ENCODE measurements at regions not wholly inside any gene's neighbourhood (a gene's known extent, or its start where the extent isn't known, plus 50 kb on each side); places are given as distances from the start of the nearest gene placed in this dataset.
"Not testable (repeated sequence)": the region's sequence is repeated elsewhere in the genome, so short reads cannot be mapped to it uniquely, and the experiment has no call there.

DNA sequence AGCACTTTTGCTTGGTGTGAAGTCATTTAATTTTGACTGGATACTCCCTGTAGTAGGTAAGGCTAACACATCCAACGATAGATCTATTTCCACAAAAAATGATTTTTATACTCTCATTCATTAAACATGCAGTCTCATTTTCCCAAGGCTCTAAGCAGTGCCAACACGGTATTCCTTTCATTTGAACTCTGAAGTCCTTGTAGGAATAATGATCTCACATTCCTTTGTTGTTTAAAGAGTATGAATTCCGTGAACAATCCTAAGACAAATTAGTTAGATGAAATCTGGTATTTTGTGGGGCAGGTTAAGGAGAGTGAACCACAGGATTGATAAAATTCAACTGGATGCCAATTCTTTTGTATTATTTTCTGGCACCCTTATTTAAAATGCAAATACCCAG, 66.6 kb downstream of the LACC1 start:
- DNase-seq (ENCODE audit: extremely low read depth in 1 of 2, low read depth in 1 of 2) = no peak

DNA sequence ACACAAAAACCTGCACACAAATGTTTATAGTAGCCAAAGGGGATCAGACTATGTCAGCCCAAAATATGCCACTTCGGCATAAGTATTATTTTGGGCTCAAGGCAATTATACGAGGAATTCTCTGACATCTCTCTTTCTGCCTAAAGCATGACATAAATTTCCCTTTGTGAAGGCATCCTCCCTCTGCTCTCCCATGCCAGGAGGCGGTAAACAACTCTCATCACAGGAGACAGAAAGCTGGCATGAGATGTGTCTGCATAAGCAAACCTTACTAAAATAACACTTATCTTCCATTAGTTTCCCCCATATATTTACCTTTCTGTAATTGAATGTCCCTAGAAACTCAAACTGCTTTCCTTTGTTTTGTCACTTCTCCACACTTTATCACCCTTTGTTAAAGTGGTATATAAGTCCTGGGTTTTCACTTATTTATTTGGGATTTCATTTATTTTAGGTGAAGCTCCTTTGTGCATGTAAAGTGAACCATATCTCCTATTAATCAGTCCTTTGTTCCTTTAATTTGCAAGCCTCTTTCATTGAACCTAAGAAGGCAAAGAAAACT, 68.3 kb downstream of the LACC1 start:
- DNase-seq (ENCODE audit: extremely low read depth in 1 of 2, low read depth in 1 of 2) = no peak

DNA sequence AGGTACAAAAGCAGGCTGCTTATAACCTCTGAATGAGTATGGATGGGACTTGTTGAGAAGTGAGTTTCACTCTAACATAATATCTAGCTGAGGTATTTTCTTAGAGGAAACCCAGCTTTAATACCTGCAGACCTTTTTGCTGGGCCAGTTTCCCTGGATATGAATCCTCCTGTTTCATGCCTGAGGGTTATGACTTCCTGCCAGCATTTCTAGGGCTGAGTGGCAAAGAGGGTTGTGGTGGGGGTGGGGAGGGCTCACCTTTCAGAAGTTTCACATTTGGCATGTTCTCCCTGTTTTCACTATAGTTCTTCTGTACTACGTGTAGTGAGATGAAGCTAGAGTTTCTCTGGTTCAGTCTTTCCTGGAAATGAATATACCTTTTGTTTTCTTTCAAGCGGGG, 73.7 kb downstream of the LACC1 start:
- DNase-seq (ENCODE audit: extremely low read depth in 1 of 2, low read depth in 1 of 2) = no peak

- DNase-seq (ENCODE audit: extremely low read depth in 1 of 2, low read depth in 1 of 2) = not testable (repeated sequence)
These were observed 77.3 kb downstream of the LACC1 start for GRCh38 chr13:43956975-43957374.

GRCh38 chr13:43959291-43959690, 79.6 kb downstream of the LACC1 start:
- DNase-seq (ENCODE audit: extremely low read depth in 1 of 2, low read depth in 1 of 2) = no peak

- no peak for DNase-seq (ENCODE audit: extremely low read depth in 1 of 2, low read depth in 1 of 2)
These were observed 82.2 kb downstream of the LACC1 start for GRCh38 chr13:43961909-43962308.

DNA sequence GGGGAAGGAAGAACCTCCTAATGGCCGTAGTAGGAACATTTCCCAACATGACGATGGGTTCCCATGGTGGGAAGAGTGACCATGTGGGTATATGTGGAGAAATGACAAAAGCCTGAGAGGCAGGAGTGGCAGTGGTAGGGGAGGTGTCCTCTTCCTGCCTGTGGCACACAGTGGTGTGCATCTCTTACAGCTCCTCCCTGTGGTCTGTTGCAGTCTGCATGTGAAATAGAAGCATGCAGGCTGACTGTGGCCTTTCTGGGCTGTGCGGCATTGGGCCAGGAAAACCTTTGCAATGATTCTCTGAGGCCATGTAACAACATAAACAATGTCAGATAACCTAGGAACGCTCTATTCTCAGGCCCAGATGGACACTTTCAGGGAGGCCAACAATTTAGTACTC, 84.0 kb downstream of the LACC1 start:
- DNase-seq (ENCODE audit: extremely low read depth in 1 of 2, low read depth in 1 of 2) = no peak

DNA sequence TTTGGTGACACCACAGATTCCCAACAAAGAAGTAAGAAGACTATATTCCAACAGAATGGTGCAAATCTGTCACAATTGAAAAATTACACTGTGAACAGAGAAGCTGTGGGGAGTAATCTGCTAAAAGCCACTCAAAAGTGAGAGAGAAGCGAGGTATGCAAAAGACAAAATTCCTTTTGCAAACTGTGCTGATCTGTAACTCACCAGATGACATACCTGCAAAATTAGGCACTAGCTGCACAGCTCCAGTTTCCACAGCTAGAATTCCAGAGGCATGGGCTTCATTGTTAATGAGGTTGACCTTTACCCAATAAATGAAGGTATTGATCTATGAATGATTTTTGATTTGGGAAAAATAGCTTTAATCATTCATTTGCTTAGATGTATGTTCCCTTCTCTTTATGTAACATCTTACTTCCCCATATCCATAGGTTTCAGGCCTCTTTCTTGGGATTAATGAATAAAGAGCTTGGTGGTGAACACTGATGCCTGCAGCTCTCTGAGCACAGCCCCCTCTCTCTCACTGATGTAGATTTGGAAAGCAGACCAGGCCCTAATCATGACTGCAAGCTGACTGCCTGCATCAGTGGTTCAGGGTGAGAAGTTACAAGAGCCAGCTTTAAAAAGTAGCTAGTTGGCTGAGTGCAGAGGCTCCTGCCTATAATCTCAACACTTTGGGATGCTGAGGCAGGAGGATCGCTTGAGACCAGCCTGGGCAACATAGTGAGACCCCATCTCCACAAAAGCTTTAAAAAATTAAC, 85.2 kb downstream of the LACC1 start:
- DNase-seq (ENCODE audit: extremely low read depth in 1 of 2, low read depth in 1 of 2) = no peak

GRCh38 chr13:43965459-43965845, 85.7 kb downstream of the LACC1 start:
- no peak for DNase-seq (ENCODE audit: extremely low read depth in 1 of 2, low read depth in 1 of 2)

- DNase-seq (ENCODE audit: extremely low read depth in 1 of 2, low read depth in 1 of 2) = not testable (repeated sequence)
These were observed 88.7 kb downstream of the LACC1 start for GRCh38 chr13:43968251-43968942.

GRCh38 chr13:43968943-43969690, 89.4 kb downstream of the LACC1 start:
- not testable (repeated sequence) for DNase-seq (ENCODE audit: extremely low read depth in 1 of 2, low read depth in 1 of 2)

- DNase-seq (ENCODE audit: extremely low read depth in 1 of 2, low read depth in 1 of 2) = not testable (repeated sequence)
These were observed 90.2 kb downstream of the LACC1 start for GRCh38 chr13:43969919-43970318.

GRCh38 chr13:43970520-43971242, 91.0 kb downstream of the LACC1 start:
- not testable (repeated sequence) for DNase-seq (ENCODE audit: extremely low read depth in 1 of 2, low read depth in 1 of 2)

- not testable (repeated sequence) for DNase-seq (ENCODE audit: extremely low read depth in 1 of 2, low read depth in 1 of 2)
These were observed 91.6 kb downstream of the LACC1 start for GRCh38 chr13:43971324-43971723.

- DNase-seq (ENCODE audit: extremely low read depth in 1 of 2, low read depth in 1 of 2) = no peak
These were observed 98.2 kb downstream of the LACC1 start for GRCh38 chr13:43977911-43978310.

DNA sequence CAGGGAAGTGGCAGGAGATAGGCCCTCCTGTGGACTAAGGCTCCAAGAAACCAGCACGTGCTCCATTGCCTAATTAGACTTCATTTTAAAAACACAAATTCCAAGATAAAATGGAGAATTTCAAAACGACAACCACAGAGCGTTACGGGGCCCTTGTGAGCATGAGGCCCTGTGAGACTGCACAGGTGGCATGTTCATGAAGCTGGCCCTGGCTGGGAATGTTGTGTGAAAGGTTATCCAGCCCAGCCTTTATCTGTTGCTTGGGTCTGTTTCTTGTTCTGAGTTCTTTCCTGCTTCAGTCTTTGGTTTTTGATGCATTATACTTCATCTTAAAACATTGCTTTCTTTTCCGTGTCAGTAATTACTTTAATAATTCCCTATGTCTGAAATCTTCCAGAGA, 99.0 kb downstream of the LACC1 start:
- DNase-seq (ENCODE audit: extremely low read depth in 1 of 2, low read depth in 1 of 2) = no peak

DNA sequence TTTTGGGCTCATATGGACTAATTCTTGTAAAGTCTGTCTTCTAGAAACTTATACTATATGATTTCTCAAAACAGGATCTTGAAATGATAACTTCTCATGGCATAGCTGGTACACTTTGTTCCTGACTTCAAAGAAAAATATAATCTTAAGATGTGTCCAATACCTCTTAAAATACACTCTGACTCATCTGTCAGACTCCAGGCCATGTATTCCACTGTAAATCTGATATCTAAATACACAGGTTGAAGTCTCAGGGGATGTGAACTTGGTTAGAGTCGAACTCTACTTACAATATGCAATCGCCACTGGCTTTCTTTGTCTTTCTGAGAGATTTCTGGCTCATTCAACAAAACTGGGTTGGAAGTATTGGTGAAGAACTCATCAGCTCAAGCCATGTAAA, 99.8 kb downstream of the LACC1 start:
- DNase-seq (ENCODE audit: extremely low read depth in 1 of 2, low read depth in 1 of 2) = no peak

GRCh38 chr13:43980587-43980986, 100.9 kb downstream of the LACC1 start:
- DNase-seq (ENCODE audit: extremely low read depth in 1 of 2, low read depth in 1 of 2) = no peak

DNA sequence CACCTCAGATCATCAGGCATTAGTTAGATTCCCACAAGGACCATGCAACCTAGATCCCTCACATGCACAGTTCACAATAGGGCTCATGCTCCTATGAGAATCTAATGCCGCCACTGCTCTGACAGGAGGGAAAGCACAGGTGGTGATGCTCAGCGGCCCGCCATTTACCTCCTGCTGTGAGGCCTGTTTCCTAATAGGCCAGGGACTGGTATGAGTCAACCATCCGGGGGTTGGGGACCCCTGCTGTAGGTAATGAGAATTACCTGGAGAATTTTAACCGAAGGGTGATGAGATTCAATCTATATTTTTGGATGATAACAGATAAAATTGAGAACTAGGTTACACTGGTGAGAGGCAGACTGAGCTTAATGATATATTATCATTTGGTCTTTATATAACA, 101.4 kb downstream of the LACC1 start:
- DNase-seq (ENCODE audit: extremely low read depth in 1 of 2, low read depth in 1 of 2) = no peak

GRCh38 chr13:43981512-43982301, 102.0 kb downstream of the LACC1 start:
- DNase-seq (ENCODE audit: extremely low read depth in 1 of 2, low read depth in 1 of 2) = no peak
